IMR-90 (cell line): ENCODE measurements at regions not wholly inside any gene's neighbourhood (a gene's known extent, or its start where the extent isn't known, plus 50 kb on each side); places are given as distances from the start of the nearest gene placed in this dataset.

Experiments used
- ATAC-seq: fragments of 200-7000 bp; cut with Tn5 transposase; 2 replicates; pipeline ENCODE4 v1.9.1; 2020; ENCODE audit warnings: low read depth, mild to moderate bottlenecking, moderate library complexity
- BruUV-seq: library from RNA; stranded (reverse); fragments of 400-500 nt; replicated peaks from 2 replicates; lab custom pipeline; 2021; lab: Mats Ljungman, UMichigan
- CTCF ChIA-PET: fragments of 300-600 bp; formaldehyde crosslinking; extraction: SDS; loops from one replicate; lab custom pipeline; 2021; ENCODE audit warnings: antibody characterized with exemption; lab: Yijun Ruan, JAX
- POLR2A ChIA-PET: fragments of 300-600 bp; sonication (Branson Sonifier 250); formaldehyde crosslinking; loops from one replicate; lab custom pipeline; 2022; ENCODE audit warnings: antibody characterized with exemption; ENCODE audit not compliant: unreplicated experiment; lab: Charles Lee
- DNase-seq: peaks from one replicate; pipeline ENCODE4 v3.0.0; 2013
- H2AFZ ChIP-seq: replicated peaks from 2 replicates; pipeline ENCODE3; 2013; ENCODE audit warnings: low read length, mild to moderate bottlenecking; ENCODE audit not compliant: poor library complexity
- H2AK5ac ChIP-seq: 2 replicates; pipeline ENCODE4 v1.6.1; 2013; ENCODE audit warnings: low read depth, low read length, inconsistent platforms
- H2AK9ac ChIP-seq: replicated peaks from 2 replicates; pipeline ENCODE3; 2013; ENCODE audit warnings: mild to moderate bottlenecking, low read depth, low read length, moderate library complexity; ENCODE audit not compliant: poor library complexity
- H2BK120ac ChIP-seq: 2 replicates; pipeline ENCODE4 v1.6.1; 2013; ENCODE audit warnings: low read depth, low read length, inconsistent platforms
- H2BK15ac ChIP-seq: 3 replicates; pipeline ENCODE4 v1.6.1; 2013; ENCODE audit warnings: low read depth, low read length, inconsistent platforms
- H2BK20ac ChIP-seq: 2 replicates; pipeline ENCODE4 v1.6.1; 2013; ENCODE audit warnings: low read depth, mild to moderate bottlenecking, inconsistent platforms, low read length, moderate library complexity
- H2BK5ac ChIP-seq: 2 replicates; pipeline ENCODE4 v1.6.1; 2013; ENCODE audit warnings: mild to moderate bottlenecking, low read depth, low read length, inconsistent platforms; ENCODE audit not compliant: poor library complexity, severe bottlenecking
- H3K14ac ChIP-seq: replicated peaks from 2 replicates; pipeline ENCODE4 v1.6.1; 2013; ENCODE audit warnings: low read depth, low read length, inconsistent platforms
- H3K18ac ChIP-seq: 2 replicates; pipeline ENCODE4 v1.6.1; 2013; ENCODE audit warnings: low read depth, low read length, control low read depth
- H3K23ac ChIP-seq: 2 replicates; pipeline ENCODE4 v1.6.1; 2013; ENCODE audit warnings: low read depth, low read length, inconsistent platforms
- H3K27ac ChIP-seq: 2 replicates; pipeline ENCODE4 v1.5.1; 2013; ENCODE audit warnings: mild to moderate bottlenecking, control low read depth, low read length; ENCODE audit not compliant: insufficient read depth
- H3K27me3 ChIP-seq: 2 replicates; pipeline ENCODE4 v1.6.1; 2013; ENCODE audit warnings: low read length; ENCODE audit not compliant: control insufficient read depth, insufficient read depth
- H3K36me3 ChIP-seq: 2 replicates; pipeline ENCODE4 v1.6.1; 2013; ENCODE audit warnings: low read length, mixed read lengths; ENCODE audit not compliant: control insufficient read depth, insufficient read depth
- H3K4ac ChIP-seq: 2 replicates; pipeline ENCODE4 v1.6.1; 2013; ENCODE audit warnings: low read depth, low read length, inconsistent platforms
- H3K4me1 ChIP-seq: 2 replicates; pipeline ENCODE4 v1.6.1; 2013; ENCODE audit warnings: low read length, mixed read lengths; ENCODE audit not compliant: control insufficient read depth, insufficient read depth
- H3K4me2 ChIP-seq: 2 replicates; pipeline ENCODE4 v1.6.1; 2013; ENCODE audit warnings: low read depth, mild to moderate bottlenecking, control low read depth, low read length, moderate library complexity
- H3K4me3 ChIP-seq: 2 replicates; pipeline ENCODE4 v1.5.1; 2013; ENCODE audit warnings: low read depth, mild to moderate bottlenecking, control low read depth, low read length, moderate library complexity; ENCODE audit not compliant: insufficient read depth
- H3K56ac ChIP-seq: 2 replicates; pipeline ENCODE4 v1.6.1; 2013; ENCODE audit warnings: low read length, inconsistent platforms; ENCODE audit not compliant: insufficient read depth; ENCODE audit errors: extremely low read depth
- H3K79me1 ChIP-seq, 2 experiments: 2 replicates each; pipeline ENCODE4 v1.6.1; 2013; ENCODE audit warnings: low read length in 2 of 2, inconsistent platforms in 1 of 2, low read depth in 1 of 2
- H3K9ac ChIP-seq: 2 replicates; pipeline ENCODE4 v1.6.1; 2013; ENCODE audit warnings: low read depth, low read length, control low read depth
- H3K9me1 ChIP-seq: 2 replicates; pipeline ENCODE4 v1.6.1; 2013; ENCODE audit warnings: low read length, inconsistent platforms; ENCODE audit not compliant: insufficient read depth
- H3K9me3 ChIP-seq: 2 replicates; pipeline ENCODE4 v1.6.1; 2013; ENCODE audit warnings: low read length; ENCODE audit not compliant: control insufficient read depth, insufficient read depth
- H4K20me1 ChIP-seq: 2 replicates; pipeline ENCODE4 v1.6.1; 2013; ENCODE audit warnings: low read length, inconsistent platforms; ENCODE audit not compliant: insufficient read depth
- H4K5ac ChIP-seq: 2 replicates; pipeline ENCODE4 v1.6.1; 2013; ENCODE audit warnings: mild to moderate bottlenecking, low read depth, low read length, control low read depth
- H4K8ac ChIP-seq, 2 experiments: 2 replicates each; pipeline ENCODE4 v1.6.1; 2013; ENCODE audit warnings: low read depth in 2 of 2, low read length in 2 of 2, control low read depth in 1 of 2, inconsistent platforms in 1 of 2
- H4K91ac ChIP-seq: 2 replicates; pipeline ENCODE4 v1.6.1; 2013; ENCODE audit warnings: low read depth, low read length, inconsistent platforms; ENCODE audit not compliant: insufficient read depth
- MAFK ChIP-seq: IDR thresholded peaks from 2 replicates; pipeline ENCODE4 v1.6.1; 2012; ENCODE audit warnings: low read depth, low read length, improper control_type of control experiment
- WGBS, 2 experiments: methylation state at CpG; one replicate each; pipeline versions ENCODE4 v1.1.5 to v1.1.7; 2013; ENCODE audit warnings: missing lambda C conversion rate in 2 of 2; ENCODE audit not compliant: insufficient read length in 1 of 2; ENCODE audit errors: extremely low coverage in 2 of 2; 5-methylcytosine and 5-hydroxymethylcytosine counted together
- dilution Hi-C: fragments of 300-500 bp; cut with HindIII; formaldehyde crosslinking; loops from one replicate; pipeline ENCODE4 v1.14.3; 2018; ENCODE audit warnings: low sequenced_read_pairs; ENCODE audit not compliant: unreplicated experiment
- in situ Hi-C: fragments of 300-500 bp; cut with MboI; formaldehyde crosslinking; loops from 3 replicates; pipeline ENCODE4 v1.14.3; 2019; ENCODE audit warnings: low sequenced_read_pairs, inconsistent platforms, mixed read lengths
- intact Hi-C: fragments of 100-400 bp; cut with micrococcal nuclease; formaldehyde crosslinking; loops from 2 replicates; pipeline ENCODE4 v1.10.0; 2022

DNA sequence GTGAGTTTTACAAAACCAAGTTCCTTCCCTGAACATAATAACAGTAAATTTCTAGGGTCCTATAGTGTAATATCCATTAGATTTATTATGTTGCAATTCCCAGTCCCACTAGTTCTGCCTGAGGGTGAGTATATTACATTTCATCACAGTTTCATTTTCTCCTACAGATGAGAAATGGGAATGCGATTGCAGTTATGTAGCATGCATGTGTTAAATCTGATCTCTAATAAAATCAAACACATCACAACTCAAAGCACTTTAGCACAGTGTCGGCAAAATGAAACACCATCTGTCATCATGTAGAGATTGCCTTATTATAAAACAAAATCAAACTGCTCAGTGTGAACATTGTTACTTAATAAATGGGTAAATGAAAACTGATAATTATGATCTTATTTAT, 180.5 kb upstream of the TOX3 start:
- Histone ChIP-seq H2BK120ac (no peak overlapping the region), H3K4me1 (no peaks in the 10 kb centered on the region), H2BK15ac (no peak overlapping the region), H3K56ac (no peak overlapping the region), H3K4ac (no peak overlapping the region), H2AFZ (no peak overlapping the region), H3K14ac (no peak overlapping the region), H3K9me1 (no peaks in the 10 kb centered on the region), H3K23ac (no peak overlapping the region), H3K27me3 (no peaks in the 10 kb centered on the region), H3K9me3 (peaks cover 8% of the 10 kb centered on the region), H2AK5ac (no peak overlapping the region), H2BK5ac (no peak overlapping the region), H3K18ac (no peak overlapping the region), H4K8ac (no peak overlapping the region), H3K79me1 (no peaks in the 10 kb centered on the region), H3K4me3 (no peak overlapping the region), H2AK9ac (no peak overlapping the region), H4K20me1 (no peaks in the 10 kb centered on the region), H3K4me2 (no peak overlapping the region), H3K36me3 (no peaks in the 10 kb centered on the region), H4K5ac (no peak overlapping the region), H4K91ac (no peak overlapping the region), H3K9ac (no peak overlapping the region), H3K27ac (no peak overlapping the region), H2BK20ac (no peak overlapping the region)
- ATAC-seq (no peak), DNase-seq (no peak)
- no TSS peak for BruUV-seq
- WGBS, 2 experiments: no CpG with 5 or more reads among the region's 2 CpGs
- no peak for TF ChIP-seq MAFK
- dilution Hi-C loops (no loop called here), in situ Hi-C loops (no loop called here), intact Hi-C loops (no loop called here)
- CTCF ChIA-PET: no interaction called here
- POLR2A ChIA-PET: no interaction called here
